GM18873 (cell line): ENCODE measurements at regions not wholly inside any gene's neighbourhood (a gene's known extent, or its start where the extent isn't known, plus 50 kb on each side); places are given as distances from the start of the nearest gene placed in this dataset.

ENCODE experiments used
- ATAC-seq: cut with Tn5 transposase; IDR thresholded peaks from one replicate; pipeline ENCODE4 v1.9.1; 2021; ENCODE audit warnings: mild to moderate bottlenecking, moderate library complexity, moderate number of reproducible peaks; ENCODE audit not compliant: unreplicated experiment, low FRiP score

DNA sequence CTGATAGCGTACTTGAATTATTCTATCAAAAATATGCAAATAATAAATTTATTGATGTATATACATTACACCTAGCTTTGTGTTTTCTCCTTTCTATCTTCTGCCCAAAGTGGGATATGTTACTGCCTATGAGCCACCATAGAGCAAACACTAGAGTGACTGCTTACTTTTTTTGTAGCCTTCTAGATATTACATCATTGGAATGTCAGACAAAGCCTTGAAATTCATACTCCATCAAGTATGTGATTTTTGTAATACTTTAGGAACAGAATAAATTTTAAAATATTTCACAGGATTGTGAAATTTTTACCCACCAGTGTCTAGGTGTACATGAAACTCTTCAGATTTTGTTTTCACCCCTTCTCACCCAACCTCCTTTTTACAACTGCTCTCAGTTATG lies 787.6 kb downstream of the USP25 start:
- ATAC-seq = no peak

DNA sequence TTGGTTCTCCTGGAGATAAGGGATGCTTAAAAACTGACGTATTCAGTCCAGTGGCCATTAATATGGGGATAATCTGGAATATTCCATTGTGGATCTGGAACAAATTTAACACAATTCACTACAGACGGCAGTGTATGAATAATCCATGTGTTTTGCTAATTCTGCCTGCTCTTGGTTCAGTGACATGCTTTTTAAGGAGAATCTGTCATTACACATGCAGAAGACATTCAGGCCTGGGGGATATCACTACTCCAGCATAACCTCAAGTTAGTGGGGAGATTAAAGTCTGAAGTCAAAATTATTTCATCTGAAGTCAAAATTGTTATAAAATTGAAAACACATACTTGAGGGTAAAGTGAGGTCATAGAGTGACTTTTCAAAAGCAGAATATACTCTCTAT lies 789.3 kb downstream of the USP25 start:
- no peak for ATAC-seq

DNA sequence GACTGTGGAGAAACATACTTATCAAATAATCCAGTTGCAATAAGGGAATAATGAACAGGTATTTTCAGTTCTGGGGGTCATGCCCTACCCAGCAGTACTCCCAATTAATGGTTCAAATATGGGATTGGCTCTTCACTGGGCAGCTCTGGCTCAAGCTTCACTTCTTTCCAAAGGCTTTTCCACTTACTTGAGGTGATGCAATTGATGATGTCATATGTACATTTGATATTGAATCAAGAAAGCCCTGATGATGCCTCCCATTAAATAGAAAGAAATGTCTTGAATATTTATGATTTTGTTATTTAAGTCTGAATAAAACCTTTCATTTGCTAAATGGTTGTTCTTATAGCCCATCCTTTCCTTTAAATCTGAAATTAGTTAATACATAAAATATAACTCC lies 789.9 kb downstream of the USP25 start:
- ATAC-seq = no peak

DNA sequence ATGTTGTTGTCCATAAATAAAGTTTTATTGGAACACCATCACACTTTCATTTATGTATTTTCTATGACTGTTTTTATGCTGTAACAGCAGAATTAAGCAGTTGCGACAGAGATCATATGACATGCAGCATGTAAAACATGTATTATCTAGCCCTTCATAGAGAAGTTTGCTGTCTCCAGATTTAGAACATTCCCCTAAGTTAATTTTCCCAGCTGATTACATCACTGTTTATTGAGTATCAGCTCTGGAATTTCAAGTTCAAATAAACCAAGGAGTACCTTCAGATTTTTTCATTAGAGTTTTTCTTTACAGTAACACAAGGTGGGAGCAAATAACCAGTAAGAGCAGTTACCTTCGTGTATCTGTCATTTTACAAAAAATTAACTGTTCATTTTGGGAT lies 792.8 kb downstream of the USP25 start:
- no peak for ATAC-seq

DNA sequence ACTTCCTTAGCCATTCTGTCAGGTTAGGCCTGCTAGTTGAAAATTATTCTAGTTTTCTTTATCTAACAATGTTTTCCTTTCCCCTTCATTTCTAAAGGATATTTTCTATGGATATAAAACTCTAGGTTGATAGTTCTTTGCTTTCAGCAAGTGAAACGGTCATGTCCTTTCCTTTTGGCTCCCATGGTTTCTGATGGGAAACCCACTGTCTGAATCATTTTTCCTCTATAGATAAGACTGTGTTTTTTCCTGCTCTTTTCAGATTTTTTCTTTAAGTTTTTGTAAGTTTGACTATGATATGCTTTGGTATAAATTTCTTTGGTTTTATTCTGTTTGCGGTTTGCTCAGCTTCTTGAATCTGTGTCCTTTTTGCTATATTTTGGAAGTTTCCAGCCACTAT lies 800.9 kb downstream of the USP25 start:
- ATAC-seq = no peak

DNA sequence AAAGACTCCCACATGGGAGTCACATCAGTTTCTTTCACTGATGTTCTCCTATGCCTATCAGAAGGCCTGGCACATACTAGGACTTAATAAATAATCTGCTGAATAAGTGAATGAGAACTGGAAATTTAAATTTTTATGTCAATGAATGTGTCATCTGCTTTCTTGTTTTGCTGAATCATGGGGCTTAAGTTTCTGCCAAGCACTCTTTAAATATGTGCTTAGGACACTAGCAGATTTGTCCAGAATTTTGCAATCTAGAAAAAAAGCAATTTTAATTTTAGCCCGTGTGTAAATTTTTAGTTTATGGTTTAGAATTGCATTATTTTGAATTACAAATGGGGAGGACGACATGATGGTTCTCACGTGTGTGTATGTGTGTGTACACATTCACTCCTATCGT lies 803.1 kb downstream of the USP25 start:
- ATAC-seq = no peak

DNA sequence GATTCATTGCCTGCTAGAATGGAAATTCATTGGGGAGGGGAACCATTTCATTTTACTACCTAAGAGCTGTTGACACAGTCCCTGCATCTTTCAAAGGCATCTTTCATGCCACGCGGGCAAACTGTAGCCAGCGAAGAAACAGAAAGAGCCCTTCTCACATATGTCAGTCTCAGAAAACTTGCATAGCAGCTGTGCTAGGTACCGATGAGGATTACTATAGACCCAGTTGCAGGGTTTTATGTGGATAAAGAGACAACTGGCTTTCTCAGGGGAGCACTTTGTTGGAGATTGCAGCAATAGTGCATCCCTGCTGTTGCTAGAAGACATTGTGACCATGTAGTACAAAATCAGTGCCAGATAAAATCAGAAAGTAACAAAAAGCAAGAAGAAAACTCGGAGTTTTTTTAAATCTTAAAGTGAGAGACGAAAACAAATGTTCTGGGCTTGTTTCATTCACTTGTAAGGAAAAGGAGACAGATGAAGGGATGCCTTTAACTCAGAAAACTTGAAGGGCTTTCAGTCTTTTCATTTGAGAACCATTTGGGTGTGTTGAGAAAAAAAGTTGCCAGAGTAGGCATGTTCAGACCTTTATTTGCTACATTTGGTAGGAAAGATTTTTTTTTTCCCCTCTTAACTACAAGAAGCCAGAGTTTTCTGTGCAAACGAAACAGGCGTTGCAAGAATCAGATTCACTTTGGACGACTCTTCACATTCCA lies 804.1 kb downstream of the USP25 start:
- no peak for ATAC-seq

DNA sequence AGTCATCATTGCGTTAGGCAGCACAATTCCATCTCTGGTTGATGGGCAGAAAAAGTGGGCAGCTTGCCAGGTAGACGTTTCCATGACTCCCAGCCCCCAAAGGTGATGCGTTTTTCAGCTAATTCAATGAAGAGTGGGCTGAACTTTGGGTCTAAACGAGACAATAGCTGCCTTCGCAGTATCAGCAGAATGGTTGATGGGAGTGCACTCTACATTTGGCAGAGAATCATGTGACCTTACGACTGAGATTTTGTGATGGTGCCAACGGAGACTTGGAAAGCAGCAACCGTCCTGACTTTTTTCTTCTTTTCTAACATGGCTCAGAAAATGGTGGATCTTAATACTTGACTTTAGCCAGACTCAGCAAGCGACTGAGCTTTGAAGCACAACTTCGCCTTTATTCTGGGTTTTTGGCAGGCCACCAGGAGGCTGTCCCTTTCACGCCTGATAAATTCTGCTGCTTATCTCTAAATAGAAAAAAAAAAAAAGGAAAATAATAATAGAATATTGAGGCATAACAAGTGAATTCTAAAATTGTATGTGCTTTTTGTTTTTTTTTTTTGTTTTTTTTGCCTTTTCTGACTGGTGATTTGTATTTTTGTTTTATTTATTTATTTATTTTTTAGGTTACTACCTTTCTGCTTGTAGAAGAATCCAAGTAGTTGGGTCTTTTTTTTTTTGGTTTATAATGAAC lies 804.8 kb downstream of the USP25 start:
- ATAC-seq = no peak

DNA sequence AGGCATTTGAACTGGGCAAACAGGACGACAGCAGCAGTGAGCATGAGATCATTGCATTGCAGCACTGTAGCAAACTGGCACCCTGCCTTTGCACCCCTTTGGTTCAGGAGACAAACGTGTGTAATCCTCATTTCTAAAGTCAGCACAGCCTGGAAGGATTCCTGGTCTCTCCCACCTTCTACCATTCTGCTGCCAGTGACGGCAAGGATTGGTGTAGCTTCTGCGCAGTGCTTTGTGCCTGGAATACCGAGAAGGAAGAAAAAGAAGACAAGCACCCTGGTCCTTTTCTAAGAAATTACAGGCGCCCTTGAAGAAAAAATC lies 805.3 kb downstream of the USP25 start:
- no peak for ATAC-seq

DNA sequence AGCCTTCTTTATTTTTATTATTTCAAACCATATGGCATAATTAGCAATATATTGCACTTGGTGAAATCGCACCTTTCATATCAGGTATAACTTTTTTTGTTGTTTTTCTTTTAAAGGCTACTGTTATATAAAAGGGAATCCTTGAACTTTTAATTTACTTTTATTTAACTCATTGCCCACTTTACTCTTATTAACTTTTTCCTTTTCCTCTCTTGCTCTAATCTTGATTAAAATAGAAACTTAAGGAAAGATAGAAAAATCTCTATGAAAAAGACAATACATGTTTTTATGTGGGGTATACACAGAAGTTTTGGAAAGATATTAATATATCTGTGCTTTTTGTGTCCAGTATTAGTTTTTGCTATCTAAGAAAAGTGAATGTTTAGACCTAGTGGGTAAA lies 805.8 kb downstream of the USP25 start:
- ATAC-seq = no peak

DNA sequence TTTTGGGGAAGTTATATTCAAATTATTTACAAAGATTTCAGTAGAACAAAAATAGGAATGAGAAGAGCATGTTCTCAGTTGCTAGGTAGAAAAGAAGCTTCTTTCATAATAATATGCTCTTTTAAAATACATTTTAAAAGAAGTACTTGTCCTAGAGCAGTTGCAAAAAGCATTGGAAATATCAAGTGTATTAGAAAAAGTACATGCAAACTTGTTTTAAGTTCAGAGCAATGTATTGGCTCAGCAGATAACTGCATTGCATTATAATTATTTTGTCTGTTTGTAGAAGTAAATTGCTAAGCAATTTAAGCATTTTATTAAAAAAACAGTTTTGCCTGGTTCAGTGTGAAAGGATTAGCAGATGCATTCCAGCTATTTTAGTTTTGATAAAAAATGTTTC lies 806.4 kb downstream of the USP25 start:
- ATAC-seq = no peak

DNA sequence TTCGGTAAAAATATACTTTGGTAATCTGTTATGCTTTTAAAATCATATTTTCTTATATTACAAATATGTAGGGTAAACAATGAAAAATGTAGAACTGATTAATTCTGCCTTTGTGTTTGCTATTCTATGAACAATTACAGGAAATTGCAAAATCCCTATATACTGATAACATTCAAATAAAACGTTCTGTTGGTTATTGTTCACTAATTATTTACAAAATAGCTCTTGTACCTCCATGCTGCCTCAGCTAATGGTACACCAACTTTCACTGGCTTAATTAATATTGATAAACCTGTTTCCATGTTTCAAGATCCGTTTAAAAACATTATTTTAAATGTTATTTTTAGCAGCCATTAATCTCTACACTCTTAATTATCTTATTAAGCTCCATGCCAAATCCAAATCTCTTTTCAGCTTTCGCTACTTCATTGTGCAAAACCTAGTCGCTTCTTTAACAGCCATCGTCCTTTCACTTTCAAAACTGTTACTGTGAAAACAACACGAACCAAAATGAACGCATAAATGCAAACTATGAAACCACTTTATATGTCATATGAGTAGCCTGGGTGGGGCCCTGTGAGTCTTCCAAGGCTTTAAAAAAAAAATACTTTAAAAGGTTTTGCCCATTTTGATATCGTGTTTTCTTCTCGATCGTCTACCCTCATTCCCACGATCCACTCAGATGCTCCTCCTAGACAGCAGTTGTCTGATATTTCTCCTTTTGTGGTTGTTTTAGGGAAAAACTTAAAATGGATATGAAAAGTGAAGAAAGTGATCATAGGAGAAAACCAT lies 807.1 kb downstream of the USP25 start:
- ATAC-seq = no peak

DNA sequence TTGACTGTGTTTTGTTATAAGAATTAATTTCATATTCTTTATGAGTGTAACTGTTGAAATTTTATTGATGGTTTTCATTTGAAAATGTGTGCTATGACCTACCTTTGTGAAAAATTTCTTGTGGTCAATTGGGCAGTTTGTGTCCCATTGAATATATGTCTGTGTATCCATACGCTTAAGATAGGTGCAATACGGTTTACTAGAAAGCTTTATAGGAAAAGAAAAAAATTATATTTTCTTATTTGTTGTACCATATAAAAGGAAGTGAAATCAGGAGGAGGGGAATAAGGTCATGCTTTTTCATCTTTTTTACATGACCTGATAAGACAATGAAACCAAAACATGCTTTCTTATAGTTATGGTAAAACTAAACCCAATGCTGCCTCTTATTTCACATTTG lies 807.7 kb downstream of the USP25 start:
- no peak for ATAC-seq

DNA sequence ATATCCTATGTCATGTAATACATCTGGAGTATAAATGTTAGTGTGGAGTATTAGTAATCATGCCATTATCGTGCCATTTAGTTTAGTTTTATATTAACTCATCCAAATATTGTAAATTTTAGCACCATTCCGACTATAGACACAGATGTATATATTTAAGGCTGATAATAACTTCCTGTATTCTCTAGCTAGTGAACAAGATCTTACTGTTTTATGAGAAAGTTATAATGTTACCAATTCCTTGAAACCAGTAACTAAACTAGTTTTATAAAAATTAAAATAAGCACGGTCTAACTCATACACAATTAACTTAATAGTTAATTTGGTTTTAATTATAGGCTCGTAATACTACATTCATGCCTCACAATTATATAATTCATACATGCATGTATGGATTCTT lies 808.6 kb downstream of the USP25 start:
- ATAC-seq = no peak

DNA sequence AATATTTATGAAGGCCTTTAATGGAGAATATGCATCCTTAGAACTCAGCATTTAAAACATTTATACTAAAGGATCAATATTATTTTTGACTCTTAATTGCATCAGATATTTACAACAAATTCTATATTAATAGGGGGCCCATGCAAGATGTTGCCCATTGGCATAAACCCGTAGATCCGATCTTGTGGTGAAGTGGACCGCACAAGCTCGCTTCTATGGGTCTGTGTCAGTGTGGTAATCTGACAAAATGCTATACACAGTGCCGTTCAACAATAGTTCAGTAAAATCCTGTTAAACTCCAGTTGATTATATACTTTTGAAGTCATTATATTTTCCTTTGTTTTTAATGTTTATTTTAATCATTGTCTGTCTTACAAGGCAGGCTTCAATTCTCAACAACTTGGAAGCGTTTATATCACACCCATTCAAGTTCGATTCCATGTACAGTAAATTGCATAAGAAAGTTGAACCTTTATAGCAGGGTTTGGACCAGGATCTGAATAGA lies 809.2 kb downstream of the USP25 start:
- ATAC-seq = no peak

DNA sequence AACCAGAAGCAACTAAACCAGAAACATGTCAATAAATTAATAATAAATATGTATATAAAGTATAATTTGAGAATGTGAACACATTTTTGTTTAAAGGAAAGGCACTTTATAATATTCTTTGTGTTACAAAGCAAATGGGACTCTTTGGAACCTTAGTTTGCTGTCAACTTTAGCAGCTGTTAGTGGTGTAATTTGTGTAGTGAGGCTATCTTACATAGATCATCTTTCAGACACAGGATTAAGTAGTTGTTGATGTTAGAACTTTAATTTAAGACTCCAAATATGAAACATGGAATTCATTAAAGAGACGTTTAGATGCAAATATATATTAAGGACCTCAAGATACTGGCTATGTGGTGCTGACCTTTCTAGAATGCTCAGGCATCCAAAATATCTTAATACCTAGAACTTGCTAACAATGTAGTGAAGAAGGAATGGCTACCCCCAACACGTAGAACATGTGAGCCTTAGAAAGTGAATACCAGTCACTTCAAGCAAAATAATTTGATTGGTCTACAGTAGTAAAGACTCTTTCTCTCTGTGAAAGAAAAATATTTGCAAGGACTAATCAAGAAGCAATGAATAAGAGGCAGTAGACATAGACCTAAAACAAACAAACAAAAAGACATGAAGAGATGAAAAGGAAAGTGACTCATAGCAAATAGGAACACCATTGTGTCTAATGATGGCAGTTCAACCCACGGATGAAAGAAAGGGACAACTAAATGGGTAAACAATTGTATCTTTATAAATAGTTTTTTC lies 811.4 kb downstream of the USP25 start:
- no peak for ATAC-seq

DNA sequence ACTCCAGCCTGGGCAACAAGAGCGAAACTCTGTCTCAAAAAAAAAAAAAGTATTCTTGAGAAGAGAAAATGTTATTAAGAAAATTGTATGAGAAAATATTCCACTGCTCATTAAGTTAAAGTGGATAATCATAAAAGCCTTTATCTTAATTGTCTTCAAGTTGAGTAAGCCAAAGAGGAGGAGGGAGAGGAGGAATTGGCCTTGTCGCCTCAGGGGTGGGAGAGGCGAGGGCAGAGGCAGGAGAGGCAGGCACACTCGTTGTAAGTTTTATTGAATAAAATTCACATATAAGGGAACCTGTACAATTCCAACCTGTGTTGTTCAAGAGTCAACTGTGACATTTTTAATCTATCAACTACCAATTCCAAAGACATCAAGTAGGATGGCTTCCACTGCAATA lies 820.3 kb downstream of the USP25 start:
- ATAC-seq = no peak

DNA sequence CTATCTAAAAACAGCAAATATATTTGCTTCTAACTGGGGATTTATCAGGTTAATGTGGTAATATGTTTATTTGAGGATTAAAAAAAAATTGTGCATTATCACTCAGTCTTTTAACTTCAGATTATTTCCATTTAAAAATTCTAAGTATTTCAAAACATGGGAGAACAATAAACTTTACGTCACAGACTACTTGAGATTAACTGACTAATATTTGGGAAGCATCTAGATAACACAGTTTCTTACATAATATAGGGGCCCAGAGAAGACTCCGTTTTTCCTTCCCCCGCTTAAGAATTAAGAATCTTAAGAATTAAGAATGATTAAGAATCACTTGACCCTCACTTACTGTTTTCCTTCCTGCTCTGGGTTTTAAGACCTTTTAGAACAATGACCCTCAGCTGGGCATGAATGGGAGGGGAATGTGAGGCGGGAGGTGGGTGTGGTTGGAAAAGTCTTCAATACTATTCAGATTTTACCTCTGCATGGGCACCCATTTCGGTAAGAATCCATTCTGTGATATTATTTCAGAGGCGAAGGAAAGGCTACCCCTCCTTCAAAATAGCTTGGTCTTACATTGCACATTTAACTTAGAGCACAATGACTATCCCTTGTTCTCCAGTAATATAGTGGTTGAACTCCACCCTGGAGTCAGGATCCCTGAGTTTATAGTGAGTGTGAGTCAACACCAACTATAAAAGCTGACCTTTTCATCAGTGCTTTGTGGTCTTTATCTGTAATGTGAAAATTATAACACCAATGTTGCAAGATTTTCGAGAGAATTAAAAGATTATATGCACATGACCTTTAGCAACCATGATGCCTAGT lies 821.3 kb downstream of the USP25 start:
- no peak for ATAC-seq

DNA sequence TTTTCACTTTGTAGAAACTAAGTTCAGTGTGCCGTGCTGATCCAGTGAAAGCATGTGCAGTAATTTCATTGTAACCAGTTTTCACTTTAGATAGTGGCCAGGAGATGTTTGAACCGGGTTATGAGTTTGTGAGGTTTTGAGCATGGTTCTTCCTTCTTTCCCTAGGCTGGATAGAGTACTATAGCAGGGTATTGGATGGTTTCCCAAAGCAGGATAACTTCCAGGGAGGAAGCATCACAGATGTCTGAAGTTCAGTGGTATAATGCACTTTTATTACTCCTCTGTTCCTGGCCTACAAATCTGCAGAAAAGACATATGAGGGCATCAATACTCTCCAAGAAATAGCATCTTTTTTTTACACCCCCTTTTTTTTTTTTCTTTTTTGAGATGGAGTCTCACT lies 823.1 kb downstream of the USP25 start:
- no peak for ATAC-seq

DNA sequence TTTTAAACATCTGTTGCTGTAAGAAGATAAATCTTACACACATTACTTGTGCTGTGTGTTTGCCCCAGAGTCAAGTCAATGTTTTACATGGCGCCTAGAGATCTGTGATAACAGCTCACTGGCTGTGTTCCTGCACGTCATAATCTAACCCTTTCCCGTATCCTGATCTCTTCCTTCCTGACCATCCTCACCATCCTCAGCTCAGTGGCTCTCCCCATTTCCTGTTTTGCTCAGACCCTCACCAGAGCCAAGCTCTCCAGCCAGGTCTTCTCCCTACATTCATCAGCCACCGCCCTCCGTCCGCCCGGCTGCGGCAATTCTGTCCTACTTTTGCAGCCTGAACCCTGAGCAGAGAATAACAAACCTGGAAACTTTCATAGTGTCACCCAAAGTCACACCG lies 824.7 kb downstream of the USP25 start:
- no peak for ATAC-seq
